ENCODE measurements at regions not wholly inside any gene's neighbourhood (a gene's known extent, or its start where the extent isn't known, plus 50 kb on each side); places are given as distances from the start of the nearest gene placed in this dataset.

- DNase-seq = no peak
- Mint-ChIP-seq H3K9me3 (ENCODE audit: low read depth, unreplicated experiment) (peaks cover 3% of the 10 kb centered on the region), H3K27ac (ENCODE audit: unreplicated experiment) (no peak overlapping the region), H3K4me1 (ENCODE audit: low read depth, unreplicated experiment) (peaks cover 10% of the 10 kb centered on the region), H3K36me3 (ENCODE audit: insufficient read depth, unreplicated experiment) (no peaks in the 10 kb centered on the region), H3K27me3 (ENCODE audit: unreplicated experiment) (peaks cover 81% of the 10 kb centered on the region), H3K4me3 (ENCODE audit: low read depth, unreplicated experiment) (no peak overlapping the region)
- BruUV-seq (replicated peaks) = no TSS peak
- no peak for TF ChIP-seq CTCF (IDR thresholded peaks at IDR 0.05; ENCODE audit: unreplicated experiment)
- CTCF ChIA-PET = interaction anchor here (0.9 to 1.2 kb wide), 2 partner anchors 28 to 670 kb away, joined by 3 read pairs; no protein-coding TSS in a partner anchor
- intact Hi-C loops (cut with micrococcal nuclease; ENCODE audit: unreplicated experiment) = no loop called here
Measured at GRCh38 chr10:78828647-78829539, 239.9 kb upstream of the ZMIZ1 start.

- CTCF ChIA-PET = interaction anchor here (0.9 kb wide), 1 partner anchor 671 kb away, joined by 3 read pairs; no protein-coding TSS in a partner anchor
- Mint-ChIP-seq H3K27ac (ENCODE audit: unreplicated experiment) (no peak overlapping the region), H3K27me3 (ENCODE audit: unreplicated experiment) (peaks cover 76% of the 10 kb centered on the region), H3K4me3 (ENCODE audit: low read depth, unreplicated experiment) (no peak overlapping the region), H3K9me3 (ENCODE audit: low read depth, unreplicated experiment) (peaks cover 3% of the 10 kb centered on the region), H3K4me1 (ENCODE audit: low read depth, unreplicated experiment) (peaks cover 10% of the 10 kb centered on the region), H3K36me3 (ENCODE audit: insufficient read depth, unreplicated experiment) (no peaks in the 10 kb centered on the region)
- DNase-seq = no peak
- TF ChIP-seq CTCF (IDR thresholded peaks at IDR 0.05; ENCODE audit: unreplicated experiment) = no peak
- intact Hi-C loops (cut with micrococcal nuclease; ENCODE audit: unreplicated experiment) = no loop called here
- no TSS peak for BruUV-seq (replicated peaks)
Measured at GRCh38 chr10:78829565-78829964, 239.2 kb upstream of the ZMIZ1 start.

- CTCF ChIA-PET = interaction anchor here (0.9 kb wide), 1 partner anchor 672 kb away, joined by 3 read pairs; no protein-coding TSS in a partner anchor
- no peak overlapping the region for H3K4me3 Mint-ChIP-seq (ENCODE audit: low read depth, unreplicated experiment)
- H3K4me1 Mint-ChIP-seq (ENCODE audit: low read depth, unreplicated experiment) = peaks cover 10% of the 10 kb centered on the region
- no TSS peak for BruUV-seq (replicated peaks)
- no peak for TF ChIP-seq CTCF (IDR thresholded peaks at IDR 0.05; ENCODE audit: unreplicated experiment)
- peaks cover 5% of the 10 kb centered on the region for H3K9me3 Mint-ChIP-seq (ENCODE audit: low read depth, unreplicated experiment)
- intact Hi-C loops (cut with micrococcal nuclease; ENCODE audit: unreplicated experiment) = no loop called here
- peaks cover 76% of the 10 kb centered on the region for H3K27me3 Mint-ChIP-seq (ENCODE audit: unreplicated experiment)
- no peak overlapping the region for H3K27ac Mint-ChIP-seq (ENCODE audit: unreplicated experiment)
- no peaks in the 10 kb centered on the region for H3K36me3 Mint-ChIP-seq (ENCODE audit: insufficient read depth, unreplicated experiment)
- no peak for DNase-seq
Measured at GRCh38 chr10:78830062-78830975, 238.4 kb upstream of the ZMIZ1 start.

- no peaks in the 10 kb centered on the region for H3K36me3 Mint-ChIP-seq (ENCODE audit: insufficient read depth, unreplicated experiment)
- CTCF ChIA-PET = no interaction called here
- no peak for TF ChIP-seq CTCF (IDR thresholded peaks at IDR 0.05; ENCODE audit: unreplicated experiment)
- peaks cover 76% of the 10 kb centered on the region for H3K27me3 Mint-ChIP-seq (ENCODE audit: unreplicated experiment)
- H3K27ac Mint-ChIP-seq (ENCODE audit: unreplicated experiment) = no peak overlapping the region
- intact Hi-C loops (cut with micrococcal nuclease; ENCODE audit: unreplicated experiment) = no loop called here
- H3K9me3 Mint-ChIP-seq (ENCODE audit: low read depth, unreplicated experiment) = peaks cover 6% of the 10 kb centered on the region
- no peak for DNase-seq
- no TSS peak for BruUV-seq (replicated peaks)
- H3K4me1 Mint-ChIP-seq (ENCODE audit: low read depth, unreplicated experiment) = peaks cover 10% of the 10 kb centered on the region
- H3K4me3 Mint-ChIP-seq (ENCODE audit: low read depth, unreplicated experiment) = no peak overlapping the region
Measured at GRCh38 chr10:78830976-78831375, 237.8 kb upstream of the ZMIZ1 start.
